GM23338 (cell line): ENCODE measurements at regions not wholly inside any gene's neighbourhood (a gene's known extent, or its start where the extent isn't known, plus 50 kb on each side); places are given as distances from the start of the nearest gene placed in this dataset.
"Not testable (repeated sequence)": the region's sequence is repeated elsewhere in the genome, so short reads cannot be mapped to it uniquely, and the experiment has no call there.

Experiments used
- ATAC-seq: fragments of 200-7000 bp; cut with Tn5 transposase; 3 replicates; pipeline ENCODE4 v1.9.1; 2020
- DNase-seq: peaks from one replicate; pipeline ENCODE4 v3.0.0-alpha.2; 2015; ENCODE audit warnings: low spot score
- H2AFZ ChIP-seq: fragments of 200-600 bp; sonication (generic); 2 replicates; pipeline ENCODE4 v1.8.0; 2016; ENCODE audit warnings: antibody characterized with exemption, mild to moderate bottlenecking, moderate library complexity
- H3F3A ChIP-seq: fragments of 200-600 bp; sonication (generic); replicated peaks from 2 replicates; pipeline ENCODE4 v1.8.0; 2017; ENCODE audit warnings: antibody characterized with exemption, mixed run types, low read depth
- H3K27ac ChIP-seq: fragments of 200-600 bp; sonication (generic); 2 replicates; pipeline ENCODE4 v1.6.1; 2016; ENCODE audit warnings: low read depth
- H3K27me3 ChIP-seq: fragments of 200-600 bp; sonication (generic); 2 replicates; pipeline ENCODE4 v1.8.0; 2016; ENCODE audit warnings: mild to moderate bottlenecking, mixed run types, moderate library complexity; ENCODE audit not compliant: insufficient read depth
- H3K36me3 ChIP-seq: fragments of 200-600 bp; sonication (generic); 2 replicates; pipeline ENCODE4 v1.8.0; 2016; ENCODE audit warnings: mild to moderate bottlenecking; ENCODE audit not compliant: insufficient read depth
- H3K4me1 ChIP-seq: fragments of 200-600 bp; sonication (generic); 2 replicates; pipeline ENCODE4 v1.8.0; 2016; ENCODE audit warnings: mild to moderate bottlenecking, moderate library complexity; ENCODE audit not compliant: insufficient read depth
- H3K4me2 ChIP-seq: fragments of 200-600 bp; sonication (generic); 2 replicates; pipeline ENCODE4 v1.7.1; 2017; ENCODE audit warnings: mixed run types
- H3K4me3 ChIP-seq: fragments of 200-600 bp; sonication (generic); 2 replicates; pipeline ENCODE4 v1.6.1; 2016; ENCODE audit warnings: mixed run types
- H3K79me2 ChIP-seq: fragments of 200-600 bp; sonication (generic); replicated peaks from 2 replicates; pipeline ENCODE4 v1.8.0; 2017; ENCODE audit warnings: mild to moderate bottlenecking; ENCODE audit not compliant: insufficient read depth
- H3K9me2 ChIP-seq: fragments of 200-600 bp; sonication (generic); 2 replicates; pipeline ENCODE4 v1.8.0; 2017; ENCODE audit not compliant: insufficient read depth
- H4K20me1 ChIP-seq: fragments of 200-600 bp; sonication (generic); replicated peaks from 2 replicates; pipeline ENCODE4 v1.8.0; 2017; ENCODE audit warnings: mild to moderate bottlenecking; ENCODE audit not compliant: insufficient read depth
- H3K27ac Mint-ChIP-seq: 2 replicates; pipeline ENCODE4 v1.8.0; 2020; ENCODE audit warnings: inconsistent platforms, mild to moderate bottlenecking, moderate library complexity, mixed read lengths
- H3K27me3 Mint-ChIP-seq: 3 replicates; pipeline ENCODE4 v1.8.0; 2022; ENCODE audit warnings: low read depth, mild to moderate bottlenecking, moderate library complexity, mixed read lengths, inconsistent platforms; ENCODE audit not compliant: insufficient read depth, poor library complexity
- H3K36me3 Mint-ChIP-seq: 3 replicates; pipeline ENCODE4 v1.8.0; 2021; ENCODE audit warnings: low read depth, mild to moderate bottlenecking, inconsistent platforms, moderate library complexity, mixed read lengths
- H3K4me1 Mint-ChIP-seq: 3 replicates; pipeline ENCODE4 v1.8.0; 2020; ENCODE audit warnings: mild to moderate bottlenecking, inconsistent platforms, mixed read lengths
- H3K4me3 Mint-ChIP-seq: 3 replicates; pipeline ENCODE4 v1.8.0; 2021; ENCODE audit warnings: moderate library complexity, mild to moderate bottlenecking, inconsistent platforms, mixed read lengths
- H3K9me3 Mint-ChIP-seq: 3 replicates; pipeline ENCODE4 v1.8.0; 2020; ENCODE audit warnings: moderate library complexity, mild to moderate bottlenecking, inconsistent platforms, mixed read lengths
- EZH2 ChIP-seq: fragments of 200-600 bp; sonication (generic); IDR thresholded peaks from one replicate; pipeline ENCODE4 v1.8.0; 2017; ENCODE audit warnings: antibody characterized with exemption, mild to moderate bottlenecking, low read depth; ENCODE audit not compliant: unreplicated experiment
- JUNB ChIP-seq: IDR thresholded peaks from one replicate; pipeline ENCODE4 v1.6.1; 2016; ENCODE audit warnings: antibody characterized with exemption; ENCODE audit not compliant: unreplicated experiment
- ZNF331 ChIP-seq: fragments of 250-450 bp; sonication (Bioruptor Pico); IDR thresholded peaks from 2 replicates; pipeline ENCODE4 v1.5.0; 2020; ENCODE audit warnings: low read depth, mild to moderate bottlenecking, moderate library complexity
- TF ChIP-seq, protein P1 (sequence below): IDR thresholded peaks from 2 replicates; pipeline ENCODE4 v1.6.1; 2016; ENCODE audit warnings: antibody characterized with exemption
- TF ChIP-seq, protein P2 (sequence below): fragments of 250-450 bp; sonication (Bioruptor Pico); IDR thresholded peaks from 2 replicates; pipeline ENCODE4 v1.5.0; 2020; ENCODE audit warnings: mild to moderate bottlenecking, moderate library complexity
- TF ChIP-seq, protein P3 (sequence below): IDR thresholded peaks from one replicate; pipeline ENCODE4 v1.6.1; 2018; ENCODE audit warnings: antibody characterized with exemption; ENCODE audit not compliant: unreplicated experiment

DNA sequence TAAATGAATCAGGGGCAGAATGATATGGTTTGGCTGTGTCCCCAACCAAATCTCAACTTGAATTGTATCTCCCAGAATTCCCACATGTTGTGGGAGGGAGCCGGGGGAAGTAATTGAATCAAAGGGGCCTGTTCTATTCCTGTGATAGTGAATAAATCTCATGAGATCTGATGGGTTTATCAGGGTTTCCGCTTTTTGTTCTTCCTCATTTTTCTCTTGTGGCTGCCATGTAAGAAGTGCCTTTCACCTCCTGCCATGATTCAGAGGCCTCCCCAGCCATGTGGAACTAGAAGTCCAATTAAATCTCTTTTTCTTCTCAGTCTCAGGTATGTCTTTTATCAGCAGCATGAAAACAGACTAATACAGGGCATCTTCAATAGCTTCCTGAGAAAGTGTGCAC is 107.0 kb downstream of the OTUD1 start:
- ATAC-seq, H3K36me3 ChIP-seq, H3K36me3 Mint-ChIP-seq, H3K9me2 ChIP-seq, H3F3A ChIP-seq, H3K27me3 Mint-ChIP-seq, H3K27me3 ChIP-seq, H3K27ac ChIP-seq, H2AFZ ChIP-seq, H3K4me2 ChIP-seq, H3K4me1 Mint-ChIP-seq, H3K4me3 ChIP-seq, H3K4me1 ChIP-seq, H3K27ac Mint-ChIP-seq, DNase-seq, H4K20me1 ChIP-seq, H3K4me3 Mint-ChIP-seq, H3K79me2 ChIP-seq: not testable (repeated sequence)
- H3K9me3 Mint-ChIP-seq: peaks cover 14% of the 10 kb centered on the region; the same call in 2 of the 3 replicates

DNA sequence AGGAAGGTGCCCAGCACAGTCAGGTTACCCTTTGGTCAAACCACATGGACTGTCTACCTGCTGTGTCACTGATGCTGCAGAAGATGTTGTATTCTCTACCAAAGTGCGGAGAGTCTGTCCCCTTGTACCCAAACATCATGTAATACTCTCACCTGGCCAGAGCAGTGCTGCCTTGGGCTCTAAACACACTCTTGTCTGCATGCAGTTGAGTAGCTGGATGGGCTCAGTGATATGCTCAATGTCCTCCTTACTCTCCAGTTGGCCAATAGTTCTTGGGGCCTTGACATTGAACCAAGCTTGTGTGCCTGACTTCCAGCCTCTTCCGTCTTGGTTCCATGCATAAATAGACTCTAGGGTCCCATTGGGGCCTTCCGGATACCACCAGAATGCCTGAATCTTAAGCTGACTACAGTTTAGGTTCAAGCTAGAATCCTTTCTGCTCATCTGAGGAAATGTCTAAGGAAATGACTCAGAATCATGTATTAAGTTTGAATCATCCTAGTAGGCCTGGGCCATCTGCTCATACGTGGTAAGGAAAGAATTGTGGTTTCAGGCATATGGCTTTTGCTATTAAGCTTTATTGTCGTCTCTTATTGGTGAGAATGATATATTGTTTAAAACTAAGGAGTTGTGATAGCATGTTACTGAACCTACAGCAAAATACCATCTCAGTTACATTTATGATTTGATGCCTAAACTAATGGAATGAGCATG is 118.0 kb downstream of the OTUD1 start:
- H3K4me2 ChIP-seq: no peak overlapping the region
- H3K27ac Mint-ChIP-seq: no peak overlapping the region
- H3K4me1 ChIP-seq: no peaks in the 10 kb centered on the region
- H3F3A ChIP-seq: no peaks in the 10 kb centered on the region
- DNase-seq (no peak), ATAC-seq (no peak)
- H3K27me3 Mint-ChIP-seq: no peaks in the 10 kb centered on the region
- H3K9me2 ChIP-seq: no peaks in the 10 kb centered on the region
- no peaks in the 10 kb centered on the region for H3K36me3 ChIP-seq
- no peak overlapping the region for H3K4me3 ChIP-seq
- no peak overlapping the region for H3K27ac ChIP-seq
- no peak overlapping the region for H3K4me3 Mint-ChIP-seq
- H3K27me3 ChIP-seq: no peaks in the 10 kb centered on the region
- no peaks in the 10 kb centered on the region for H3K36me3 Mint-ChIP-seq
- H2AFZ ChIP-seq: no peak overlapping the region
- H3K79me2 ChIP-seq: no peaks in the 10 kb centered on the region
- TF ChIP-seq, protein P1, sequence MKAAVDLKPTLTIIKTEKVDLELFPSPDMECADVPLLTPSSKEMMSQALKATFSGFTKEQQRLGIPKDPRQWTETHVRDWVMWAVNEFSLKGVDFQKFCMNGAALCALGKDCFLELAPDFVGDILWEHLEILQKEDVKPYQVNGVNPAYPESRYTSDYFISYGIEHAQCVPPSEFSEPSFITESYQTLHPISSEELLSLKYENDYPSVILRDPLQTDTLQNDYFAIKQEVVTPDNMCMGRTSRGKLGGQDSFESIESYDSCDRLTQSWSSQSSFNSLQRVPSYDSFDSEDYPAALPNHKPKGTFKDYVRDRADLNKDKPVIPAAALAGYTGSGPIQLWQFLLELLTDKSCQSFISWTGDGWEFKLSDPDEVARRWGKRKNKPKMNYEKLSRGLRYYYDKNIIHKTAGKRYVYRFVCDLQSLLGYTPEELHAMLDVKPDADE: no peak
- TF ChIP-seq EZH2 (no peak), ZNF331 (CRISPR knock-in tag) (no peak), JUNB (no peak)
- TF ChIP-seq, protein P2, sequence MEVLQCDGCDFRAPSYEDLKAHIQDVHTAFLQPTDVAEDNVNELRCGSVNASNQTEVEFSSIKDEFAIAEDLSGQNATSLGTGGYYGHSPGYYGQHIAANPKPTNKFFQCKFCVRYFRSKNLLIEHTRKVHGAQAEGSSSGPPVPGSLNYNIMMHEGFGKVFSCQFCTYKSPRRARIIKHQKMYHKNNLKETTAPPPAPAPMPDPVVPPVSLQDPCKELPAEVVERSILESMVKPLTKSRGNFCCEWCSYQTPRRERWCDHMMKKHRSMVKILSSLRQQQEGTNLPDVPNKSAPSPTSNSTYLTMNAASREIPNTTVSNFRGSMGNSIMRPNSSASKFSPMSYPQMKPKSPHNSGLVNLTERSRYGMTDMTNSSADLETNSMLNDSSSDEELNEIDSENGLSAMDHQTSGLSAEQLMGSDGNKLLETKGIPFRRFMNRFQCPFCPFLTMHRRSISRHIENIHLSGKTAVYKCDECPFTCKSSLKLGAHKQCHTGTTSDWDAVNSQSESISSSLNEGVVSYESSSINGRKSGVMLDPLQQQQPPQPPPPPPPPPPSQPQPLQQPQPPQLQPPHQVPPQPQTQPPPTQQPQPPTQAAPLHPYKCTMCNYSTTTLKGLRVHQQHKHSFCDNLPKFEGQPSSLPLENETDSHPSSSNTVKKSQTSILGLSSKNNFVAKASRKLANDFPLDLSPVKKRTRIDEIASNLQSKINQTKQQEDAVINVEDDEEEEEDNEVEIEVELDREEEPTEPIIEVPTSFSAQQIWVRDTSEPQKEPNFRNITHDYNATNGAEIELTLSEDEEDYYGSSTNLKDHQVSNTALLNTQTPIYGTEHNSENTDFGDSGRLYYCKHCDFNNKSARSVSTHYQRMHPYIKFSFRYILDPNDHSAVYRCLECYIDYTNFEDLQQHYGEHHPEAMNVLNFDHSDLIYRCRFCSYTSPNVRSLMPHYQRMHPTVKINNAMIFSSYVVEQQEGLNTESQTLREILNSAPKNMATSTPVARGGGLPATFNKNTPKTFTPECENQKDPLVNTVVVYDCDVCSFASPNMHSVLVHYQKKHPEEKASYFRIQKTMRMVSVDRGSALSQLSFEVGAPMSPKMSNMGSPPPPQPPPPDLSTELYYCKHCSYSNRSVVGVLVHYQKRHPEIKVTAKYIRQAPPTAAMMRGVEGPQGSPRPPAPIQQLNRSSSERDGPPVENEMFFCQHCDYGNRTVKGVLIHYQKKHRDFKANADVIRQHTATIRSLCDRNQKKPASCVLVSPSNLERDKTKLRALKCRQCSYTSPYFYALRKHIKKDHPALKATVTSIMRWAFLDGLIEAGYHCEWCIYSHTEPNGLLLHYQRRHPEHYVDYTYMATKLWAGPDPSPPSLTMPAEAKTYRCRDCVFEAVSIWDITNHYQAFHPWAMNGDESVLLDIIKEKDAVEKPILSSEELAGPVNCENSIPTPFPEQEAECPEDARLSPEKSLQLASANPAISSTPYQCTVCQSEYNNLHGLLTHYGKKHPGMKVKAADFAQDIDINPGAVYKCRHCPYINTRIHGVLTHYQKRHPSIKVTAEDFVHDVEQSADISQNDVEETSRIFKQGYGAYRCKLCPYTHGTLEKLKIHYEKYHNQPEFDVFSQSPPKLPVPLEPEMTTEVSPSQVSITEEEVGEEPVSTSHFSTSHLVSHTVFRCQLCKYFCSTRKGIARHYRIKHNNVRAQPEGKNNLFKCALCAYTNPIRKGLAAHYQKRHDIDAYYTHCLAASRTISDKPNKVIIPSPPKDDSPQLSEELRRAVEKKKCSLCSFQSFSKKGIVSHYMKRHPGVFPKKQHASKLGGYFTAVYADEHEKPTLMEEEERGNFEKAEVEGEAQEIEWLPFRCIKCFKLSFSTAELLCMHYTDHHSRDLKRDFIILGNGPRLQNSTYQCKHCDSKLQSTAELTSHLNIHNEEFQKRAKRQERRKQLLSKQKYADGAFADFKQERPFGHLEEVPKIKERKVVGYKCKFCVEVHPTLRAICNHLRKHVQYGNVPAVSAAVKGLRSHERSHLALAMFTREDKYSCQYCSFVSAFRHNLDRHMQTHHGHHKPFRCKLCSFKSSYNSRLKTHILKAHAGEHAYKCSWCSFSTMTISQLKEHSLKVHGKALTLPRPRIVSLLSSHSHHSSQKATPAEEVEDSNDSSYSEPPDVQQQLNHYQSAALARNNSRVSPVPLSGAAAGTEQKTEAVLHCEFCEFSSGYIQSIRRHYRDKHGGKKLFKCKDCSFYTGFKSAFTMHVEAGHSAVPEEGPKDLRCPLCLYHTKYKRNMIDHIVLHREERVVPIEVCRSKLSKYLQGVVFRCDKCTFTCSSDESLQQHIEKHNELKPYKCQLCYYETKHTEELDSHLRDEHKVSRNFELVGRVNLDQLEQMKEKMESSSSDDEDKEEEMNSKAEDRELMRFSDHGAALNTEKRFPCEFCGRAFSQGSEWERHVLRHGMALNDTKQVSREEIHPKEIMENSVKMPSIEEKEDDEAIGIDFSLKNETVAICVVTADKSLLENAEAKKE (CRISPR knock-in tag): no peak
- TF ChIP-seq, protein P3, sequence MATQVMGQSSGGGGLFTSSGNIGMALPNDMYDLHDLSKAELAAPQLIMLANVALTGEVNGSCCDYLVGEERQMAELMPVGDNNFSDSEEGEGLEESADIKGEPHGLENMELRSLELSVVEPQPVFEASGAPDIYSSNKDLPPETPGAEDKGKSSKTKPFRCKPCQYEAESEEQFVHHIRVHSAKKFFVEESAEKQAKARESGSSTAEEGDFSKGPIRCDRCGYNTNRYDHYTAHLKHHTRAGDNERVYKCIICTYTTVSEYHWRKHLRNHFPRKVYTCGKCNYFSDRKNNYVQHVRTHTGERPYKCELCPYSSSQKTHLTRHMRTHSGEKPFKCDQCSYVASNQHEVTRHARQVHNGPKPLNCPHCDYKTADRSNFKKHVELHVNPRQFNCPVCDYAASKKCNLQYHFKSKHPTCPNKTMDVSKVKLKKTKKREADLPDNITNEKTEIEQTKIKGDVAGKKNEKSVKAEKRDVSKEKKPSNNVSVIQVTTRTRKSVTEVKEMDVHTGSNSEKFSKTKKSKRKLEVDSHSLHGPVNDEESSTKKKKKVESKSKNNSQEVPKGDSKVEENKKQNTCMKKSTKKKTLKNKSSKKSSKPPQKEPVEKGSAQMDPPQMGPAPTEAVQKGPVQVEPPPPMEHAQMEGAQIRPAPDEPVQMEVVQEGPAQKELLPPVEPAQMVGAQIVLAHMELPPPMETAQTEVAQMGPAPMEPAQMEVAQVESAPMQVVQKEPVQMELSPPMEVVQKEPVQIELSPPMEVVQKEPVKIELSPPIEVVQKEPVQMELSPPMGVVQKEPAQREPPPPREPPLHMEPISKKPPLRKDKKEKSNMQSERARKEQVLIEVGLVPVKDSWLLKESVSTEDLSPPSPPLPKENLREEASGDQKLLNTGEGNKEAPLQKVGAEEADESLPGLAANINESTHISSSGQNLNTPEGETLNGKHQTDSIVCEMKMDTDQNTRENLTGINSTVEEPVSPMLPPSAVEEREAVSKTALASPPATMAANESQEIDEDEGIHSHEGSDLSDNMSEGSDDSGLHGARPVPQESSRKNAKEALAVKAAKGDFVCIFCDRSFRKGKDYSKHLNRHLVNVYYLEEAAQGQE: no peak
- no peaks in the 10 kb centered on the region for H3K4me1 Mint-ChIP-seq
- no peaks in the 10 kb centered on the region for H4K20me1 ChIP-seq
- H3K9me3 Mint-ChIP-seq: peaks cover 5% of the 10 kb centered on the region; the same call in 2 of the 3 replicates
